H9 (cell line): ENCODE measurements at regions not wholly inside any gene's neighbourhood (a gene's known extent, or its start where the extent isn't known, plus 50 kb on each side); places are given as distances from the start of the nearest gene placed in this dataset.

Source experiments
- DNase-seq: peaks from one replicate; pipeline ENCODE4 v3.0.0-alpha.2; 2017
- H2AFZ ChIP-seq: one replicate; pipeline ENCODE4 v1.6.1; 2013; ENCODE audit warnings: mild to moderate bottlenecking, low read length, control low read depth, moderate library complexity
- H2AK5ac ChIP-seq: 2 replicates; pipeline ENCODE4 v1.6.1; 2013; ENCODE audit warnings: low read length, control low read depth, mixed read lengths; ENCODE audit not compliant: insufficient read length
- H2BK120ac ChIP-seq: one replicate; pipeline ENCODE4 v1.6.1; 2013; ENCODE audit warnings: low read depth, mild to moderate bottlenecking, low read length, control low read depth, inconsistent platforms; ENCODE audit not compliant: poor library complexity, severe bottlenecking
- H2BK12ac ChIP-seq: 2 replicates; pipeline ENCODE4 v1.6.1; 2013; ENCODE audit warnings: low read length, control low read depth, mixed read lengths, low read depth; ENCODE audit not compliant: insufficient read length
- H2BK15ac ChIP-seq: 2 replicates; pipeline ENCODE4 v1.6.1; 2013; ENCODE audit warnings: low read depth, low read length, control low read depth
- H2BK20ac ChIP-seq: one replicate; pipeline ENCODE4 v1.6.1; 2013; ENCODE audit warnings: low read depth, mild to moderate bottlenecking, low read length, control low read depth, inconsistent platforms; ENCODE audit not compliant: poor library complexity, severe bottlenecking
- H2BK5ac ChIP-seq: 2 replicates; pipeline ENCODE4 v1.6.1; 2013; ENCODE audit warnings: low read length, control low read depth, mixed read lengths; ENCODE audit not compliant: insufficient read length
- H3K14ac ChIP-seq: 2 replicates; pipeline ENCODE4 v1.6.1; 2013; ENCODE audit warnings: low read length, control low read depth; ENCODE audit not compliant: insufficient read depth
- H3K18ac ChIP-seq: 2 replicates; pipeline ENCODE4 v1.6.1; 2013; ENCODE audit warnings: low read depth, mild to moderate bottlenecking, mixed read lengths, low read length, control low read depth; ENCODE audit not compliant: insufficient read length
- H3K23ac ChIP-seq: 2 replicates; pipeline ENCODE4 v1.6.1; 2013; ENCODE audit warnings: low read length, control low read depth, mixed read lengths, low read depth; ENCODE audit not compliant: insufficient read length
- H3K23me2 ChIP-seq: 2 replicates; pipeline ENCODE4 v1.6.1; 2013; ENCODE audit warnings: low read depth, mild to moderate bottlenecking, mixed read lengths, low read length, control low read depth; ENCODE audit not compliant: insufficient read length, poor library complexity, severe bottlenecking
- H3K27ac ChIP-seq: 2 replicates; pipeline ENCODE4 v1.5.1; 2013; ENCODE audit warnings: low read length, control low read depth, mixed read lengths, low read depth; ENCODE audit not compliant: insufficient read length
- H3K27me3 ChIP-seq: 2 replicates; pipeline ENCODE4 v1.6.1; 2013; ENCODE audit warnings: low read length, control low read depth, inconsistent platforms; ENCODE audit not compliant: insufficient read depth
- H3K4ac ChIP-seq: 2 replicates; pipeline ENCODE4 v1.6.1; 2013; ENCODE audit warnings: low read depth, mild to moderate bottlenecking, control low read depth, inconsistent platforms, low read length, moderate library complexity
- H3K4me1 ChIP-seq: 2 replicates; pipeline ENCODE4 v1.6.1; 2013; ENCODE audit warnings: low read length, control low read depth, inconsistent platforms; ENCODE audit not compliant: insufficient read depth
- H3K4me2 ChIP-seq: 2 replicates; pipeline ENCODE4 v1.6.1; 2013; ENCODE audit warnings: low read length, control low read depth, mixed read lengths; ENCODE audit not compliant: insufficient read length, insufficient read depth
- H3K56ac ChIP-seq: 2 replicates; pipeline ENCODE4 v1.6.1; 2013; ENCODE audit warnings: low read depth, mild to moderate bottlenecking, mixed read lengths, low read length, control low read depth; ENCODE audit not compliant: insufficient read length
- H3K79me1 ChIP-seq: 2 replicates; pipeline ENCODE4 v1.6.1; 2013; ENCODE audit warnings: low read depth, mild to moderate bottlenecking, moderate library complexity, low read length, control low read depth, inconsistent platforms; ENCODE audit not compliant: insufficient read depth, poor library complexity, severe bottlenecking
- H3K79me2 ChIP-seq: 2 replicates; pipeline ENCODE4 v1.6.1; 2013; ENCODE audit warnings: low read length, control low read depth, inconsistent platforms; ENCODE audit not compliant: insufficient read depth
- H3K9ac ChIP-seq: 2 replicates; pipeline ENCODE4 v1.6.1; 2013; ENCODE audit warnings: low read length, control low read depth, mixed read lengths; ENCODE audit not compliant: insufficient read length; ENCODE audit errors: extremely low read depth
- H3K9me3 ChIP-seq: one replicate; pipeline ENCODE4 v1.6.1; 2013; ENCODE audit warnings: low read depth, low read length, inconsistent platforms; ENCODE audit not compliant: control insufficient read depth
- H3T11ph ChIP-seq: one replicate; pipeline ENCODE4 v1.6.1; 2013; ENCODE audit warnings: mild to moderate bottlenecking, low read length, control low read depth, inconsistent platforms
- H4K20me1 ChIP-seq: one replicate; pipeline ENCODE4 v1.6.1; 2013; ENCODE audit not compliant: control insufficient read depth, insufficient read length, insufficient read depth
- H4K5ac ChIP-seq: 2 replicates; pipeline ENCODE4 v1.6.1; 2013; ENCODE audit warnings: low read depth, mild to moderate bottlenecking, mixed read lengths, low read length, control low read depth; ENCODE audit not compliant: insufficient read length
- H4K8ac ChIP-seq: replicated peaks from 2 replicates; pipeline ENCODE4 v1.6.1; 2013; ENCODE audit warnings: low read length, control low read depth, mixed read lengths, low read depth; ENCODE audit not compliant: insufficient read length
- H4K91ac ChIP-seq: 2 replicates; pipeline ENCODE4 v1.6.1; 2013; ENCODE audit warnings: low read depth, mild to moderate bottlenecking, moderate library complexity, mixed read lengths, low read length, control low read depth; ENCODE audit not compliant: insufficient read length
- H3K27ac Mint-ChIP-seq, 3 experiments: 2 replicates in 2 of 3; 3 replicates in 1 of 3; pipeline ENCODE4 v1.8.0; 2020 to 2021; ENCODE audit warnings: mixed read lengths in 3 of 3, mild to moderate bottlenecking in 1 of 3, moderate library complexity in 1 of 3
- H3K27me3 Mint-ChIP-seq: 2 replicates; pipeline ENCODE4 v1.8.0; 2021; ENCODE audit warnings: low read depth, mild to moderate bottlenecking, moderate library complexity, mixed read lengths
- H3K36me3 Mint-ChIP-seq, 3 experiments: 2 replicates in 2 of 3; 3 replicates in 1 of 3; pipeline ENCODE4 v1.8.0; 2020 to 2021; ENCODE audit warnings: low read depth in 3 of 3, mixed read lengths in 3 of 3; ENCODE audit not compliant: insufficient read depth in 1 of 3
- H3K4me1 Mint-ChIP-seq, 2 experiments: 2 replicates each; pipeline ENCODE4 v1.8.0; 2020; ENCODE audit warnings: mixed read lengths in 2 of 2
- H3K4me3 Mint-ChIP-seq, 2 experiments: 2 replicates in 1 of 2; 3 replicates in 1 of 2; pipeline ENCODE4 v1.8.0; 2020 to 2021; ENCODE audit warnings: mild to moderate bottlenecking in 2 of 2, mixed read lengths in 2 of 2, moderate library complexity in 1 of 2
- H3K9me3 Mint-ChIP-seq, 2 experiments: 2 replicates in 1 of 2; 3 replicates in 1 of 2; pipeline ENCODE4 v1.8.0; 2020; ENCODE audit warnings: mild to moderate bottlenecking in 2 of 2, mixed read lengths in 2 of 2, moderate library complexity in 1 of 2
- CTCF ChIP-seq: fragments of 200-600 bp; sonication (generic); conservative IDR thresholded peaks from 3 replicates; pipeline ENCODE4 v1.8.0; 2021; ENCODE audit warnings: antibody characterized with exemption, mild to moderate bottlenecking
- WGBS: extraction: QIAGEN DNeasy Blood & Tissue Kit; methylation state at CpG from one replicate; pipeline ENCODE4 v1.1.7; 2013; ENCODE audit warnings: missing lambda C conversion rate, low lambda C conversion rate, mixed read lengths; ENCODE audit not compliant: insufficient read length; ENCODE audit errors: extremely low coverage; 5-methylcytosine and 5-hydroxymethylcytosine counted together

- no peaks in the 10 kb centered on the region for H3K79me1 ChIP-seq
- Mint-ChIP-seq H3K4me1 (peaks cover 38 to 51% of the 10 kb centered on the region in 2 experiments), H3K9me3 (no peaks in the 10 kb centered on the region; a peak in 1 of 5 replicates), H3K27ac (peak overlapping the region in 2 of 3 experiments; percentile 14 to 71; a peak in 2 of 7 replicates), H3K4me3 (no peak overlapping the region), H3K27me3 (peaks cover 3% of the 10 kb centered on the region; the same call in 1 of the 2 replicates), H3K36me3 (peaks cover 0 to 6% (median 0%) of the 10 kb centered on the region in 3 experiments; a peak in 3 of 7 replicates)
- no peak overlapping the region for H2BK15ac ChIP-seq
- H2AK5ac ChIP-seq: no peak overlapping the region
- H4K5ac ChIP-seq: no peak overlapping the region
- no peaks in the 10 kb centered on the region for H3K79me2 ChIP-seq
- H3K23ac ChIP-seq: no peak overlapping the region
- H4K91ac ChIP-seq: no peak overlapping the region
- no peak overlapping the region for H2BK12ac ChIP-seq
- H3K9ac ChIP-seq: no peak overlapping the region
- WGBS: no CpG with 5 or more reads among the region's 2 CpGs
- no peak overlapping the region for H2BK120ac ChIP-seq
- no peak overlapping the region; the same call in 1 of the 2 replicates for H3K4ac ChIP-seq
- H3K27me3 ChIP-seq: no peaks in the 10 kb centered on the region
- no peak overlapping the region for H3K4me2 ChIP-seq
- H4K8ac ChIP-seq: no peak overlapping the region
- H3K23me2 ChIP-seq: no peaks in the 10 kb centered on the region
- H2AFZ ChIP-seq: no peak overlapping the region
- H2BK20ac ChIP-seq: no peak overlapping the region
- H3K14ac ChIP-seq: no peak overlapping the region
- H3K56ac ChIP-seq: no peak overlapping the region
- H3K18ac ChIP-seq: no peak overlapping the region
- H3T11ph ChIP-seq: no peak overlapping the region
- H4K20me1 ChIP-seq: no peaks in the 10 kb centered on the region
- no peak for DNase-seq
- TF ChIP-seq CTCF: no peak
- no peak overlapping the region for H2BK5ac ChIP-seq
- no peaks in the 10 kb centered on the region for H3K9me3 ChIP-seq
- H3K27ac ChIP-seq: peak overlapping the region; percentile 33
- H3K4me1 ChIP-seq: peaks cover 12% of the 10 kb centered on the region; the same call in 1 of the 2 replicates
These were observed 102.5 kb downstream of the SST start for GRCh38 chr3:187567661-187568121.
